ENCODE measurements at regions not wholly inside any gene's neighbourhood (a gene's known extent, or its start where the extent isn't known, plus 50 kb on each side); places are given as distances from the start of the nearest gene placed in this dataset.

DNA sequence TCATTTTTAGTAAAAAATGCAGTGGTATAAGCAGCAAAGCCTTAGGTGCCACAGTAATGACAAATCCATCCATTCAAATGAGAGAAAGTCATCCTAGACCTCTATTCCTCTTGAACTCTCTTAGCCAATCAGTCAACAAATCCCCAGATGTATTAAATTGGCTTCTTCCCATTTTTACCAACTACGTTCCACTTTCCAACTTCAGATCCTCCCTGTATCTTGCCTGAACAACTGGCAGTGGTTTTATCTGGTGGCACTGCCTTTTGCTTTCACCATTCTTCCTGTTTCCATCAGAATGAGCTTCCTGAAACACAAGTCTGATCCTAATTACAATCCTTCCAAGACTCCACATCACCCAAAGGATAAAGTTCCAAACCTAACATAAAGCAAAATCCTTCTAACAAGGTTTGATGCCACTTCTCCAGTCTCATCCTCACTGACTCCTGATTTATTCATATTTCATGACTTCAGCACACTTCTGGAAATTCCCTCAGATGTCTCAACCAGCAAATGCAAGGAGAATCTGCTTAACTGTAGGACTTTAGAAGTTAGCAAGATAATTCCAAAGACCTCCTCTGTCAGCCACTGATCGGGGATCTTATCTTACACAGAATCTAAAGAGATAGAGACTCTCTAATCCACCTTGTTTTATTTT is 69.8 kb upstream of the SLC4A7 start:
- TF ChIP-seq NONO (IDR thresholded peaks at IDR 0.05; ENCODE audit: low read depth in 2 of 2, low read length in 1 of 2) (no peak), ZNF12 (CRISPR knock-in tag; IDR thresholded peaks at IDR 0.05) (no peak)
